H1 (cell line): ENCODE measurements at regions not wholly inside any gene's neighbourhood (a gene's known extent, or its start where the extent isn't known, plus 50 kb on each side); places are given as distances from the start of the nearest gene placed in this dataset.

Experiments used
- CREB1 ChIP-seq: IDR thresholded peaks from 2 replicates; pipeline ENCODE4 v1.6.1; 2012; ENCODE audit warnings: inconsistent platforms
- CTBP2 ChIP-seq: IDR thresholded peaks from 2 replicates; pipeline ENCODE4 v1.7.0; 2011; ENCODE audit warnings: borderline replicate concordance, mild to moderate bottlenecking, moderate library complexity, mixed read lengths, low read length; ENCODE audit not compliant: insufficient read depth, insufficient read length
- HDAC2 ChIP-seq, 2 experiments: fragments of 300-600 bp in 1 of 2; sonication (generic) in 1 of 2; IDR thresholded peaks; 2 replicates each; pipeline ENCODE4 v1.6.1; 2011 to 2012; ENCODE audit warnings: low read depth in 2 of 2, low read length in 2 of 2, mild to moderate bottlenecking in 2 of 2, moderate library complexity in 2 of 2, borderline replicate concordance in 1 of 2, inconsistent platforms in 1 of 2
- NANOG ChIP-seq: IDR thresholded peaks from 2 replicates; pipeline ENCODE4 v1.6.1; 2011; ENCODE audit warnings: low read length, low read depth, mild to moderate bottlenecking, inconsistent platforms; ENCODE audit not compliant: insufficient read depth, poor library complexity, severe bottlenecking

GRCh38 chr13:72504131-72504841 lies 223.1 kb downstream of the MZT1 start (continued):
- TF ChIP-seq NANOG, result no peak
- no peak for TF ChIP-seq CTBP2
- TF ChIP-seq HDAC2 (IDR thresholded peaks at IDR 0.05; ENCODE audit: borderline replicate concordance in 1 of 2, low read depth in 2 of 2, low read length in 2 of 2), result no peak
- no peak for TF ChIP-seq CREB1
